ENCODE measurements at regions not wholly inside any gene's neighbourhood (a gene's known extent, or its start where the extent isn't known, plus 50 kb on each side); places are given as distances from the start of the nearest gene placed in this dataset.
"Not testable (repeated sequence)": the region's sequence is repeated elsewhere in the genome, so short reads cannot be mapped to it uniquely, and the experiment has no call there.

DNA sequence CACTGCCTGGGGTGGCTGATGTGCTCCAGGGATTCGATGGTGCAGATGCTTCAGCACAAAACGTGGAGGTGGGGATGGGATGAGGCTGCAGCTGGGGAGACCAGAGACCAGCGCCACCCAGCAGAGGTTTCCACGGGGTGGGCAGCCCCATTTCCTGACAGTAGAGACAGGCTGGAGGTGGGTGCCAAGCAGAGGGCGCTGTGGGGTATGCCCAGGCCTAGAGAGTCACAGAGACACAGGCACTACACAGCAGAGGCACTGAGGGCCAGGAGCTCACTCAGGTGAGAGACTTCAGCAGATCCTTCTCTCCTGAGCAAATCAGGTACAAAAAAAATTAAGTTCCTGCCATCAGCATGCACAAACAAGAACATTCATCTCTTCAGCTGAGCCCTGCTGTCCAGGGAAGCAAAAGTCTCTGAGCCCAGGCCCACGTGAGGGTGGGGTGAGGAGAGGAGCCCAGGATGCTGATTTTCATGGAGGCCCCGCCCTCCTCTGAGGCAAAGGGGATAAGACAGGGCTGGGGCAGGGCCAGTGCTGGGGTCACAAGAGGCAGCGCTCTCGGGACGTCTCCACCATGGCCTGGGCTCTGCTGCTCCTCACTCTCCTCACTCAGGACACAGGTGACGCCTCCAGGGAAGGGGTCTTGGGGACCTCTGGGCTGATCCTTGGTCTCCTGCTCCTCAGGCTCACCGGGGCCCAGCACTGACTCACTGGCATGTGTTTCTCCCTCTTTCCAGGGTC lies 53.1 kb downstream of the GGTLC2 start:
- DNase-seq = no peak

DNA sequence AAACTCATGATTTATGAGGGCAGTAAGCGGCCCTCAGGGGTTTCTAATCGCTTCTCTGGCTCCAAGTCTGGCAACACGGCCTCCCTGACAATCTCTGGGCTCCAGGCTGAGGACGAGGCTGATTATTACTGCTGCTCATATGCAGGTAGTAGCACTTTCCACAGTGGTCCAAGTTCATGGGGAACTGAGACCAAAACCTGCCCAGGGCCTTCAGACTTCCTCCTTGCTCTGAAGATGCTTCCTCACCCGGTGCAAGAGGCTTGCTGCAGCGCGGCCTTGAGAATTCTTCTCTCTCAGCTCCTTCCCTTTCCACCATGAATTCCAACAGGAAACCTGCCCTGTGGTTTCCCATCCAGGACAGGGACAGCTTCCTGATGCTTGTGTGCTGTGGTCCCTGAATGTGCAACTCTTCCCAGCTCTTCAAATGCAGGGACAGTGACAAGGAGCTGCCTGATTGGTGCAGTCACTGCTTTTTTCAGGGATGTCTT lies 53.9 kb downstream of the GGTLC2 start:
- DNase-seq = no peak

DNA sequence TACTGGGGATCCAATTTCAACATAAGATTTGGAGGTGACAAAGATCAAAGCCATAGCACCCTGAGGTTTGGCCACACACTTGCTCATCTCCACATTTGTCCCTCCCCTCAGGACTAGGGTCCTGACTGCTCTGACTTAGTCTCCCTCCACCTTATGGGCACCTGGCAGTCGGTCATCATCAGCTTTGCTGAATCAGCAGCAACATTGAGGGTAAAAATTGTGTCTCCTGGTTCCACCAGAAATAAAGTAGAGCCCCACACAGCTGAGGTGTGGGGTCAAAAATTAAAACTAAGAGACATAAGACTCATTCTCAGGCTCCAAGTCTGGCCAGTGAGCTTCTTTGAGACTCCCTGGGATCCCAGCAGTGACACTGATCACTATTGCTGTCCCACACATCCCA lies 56.2 kb downstream of the GGTLC2 start:
- no peak for DNase-seq

- not testable (repeated sequence) for DNase-seq
Measured at GRCh38 chr22:22701557-22701956, 57.1 kb downstream of the GGTLC2 start.

DNA sequence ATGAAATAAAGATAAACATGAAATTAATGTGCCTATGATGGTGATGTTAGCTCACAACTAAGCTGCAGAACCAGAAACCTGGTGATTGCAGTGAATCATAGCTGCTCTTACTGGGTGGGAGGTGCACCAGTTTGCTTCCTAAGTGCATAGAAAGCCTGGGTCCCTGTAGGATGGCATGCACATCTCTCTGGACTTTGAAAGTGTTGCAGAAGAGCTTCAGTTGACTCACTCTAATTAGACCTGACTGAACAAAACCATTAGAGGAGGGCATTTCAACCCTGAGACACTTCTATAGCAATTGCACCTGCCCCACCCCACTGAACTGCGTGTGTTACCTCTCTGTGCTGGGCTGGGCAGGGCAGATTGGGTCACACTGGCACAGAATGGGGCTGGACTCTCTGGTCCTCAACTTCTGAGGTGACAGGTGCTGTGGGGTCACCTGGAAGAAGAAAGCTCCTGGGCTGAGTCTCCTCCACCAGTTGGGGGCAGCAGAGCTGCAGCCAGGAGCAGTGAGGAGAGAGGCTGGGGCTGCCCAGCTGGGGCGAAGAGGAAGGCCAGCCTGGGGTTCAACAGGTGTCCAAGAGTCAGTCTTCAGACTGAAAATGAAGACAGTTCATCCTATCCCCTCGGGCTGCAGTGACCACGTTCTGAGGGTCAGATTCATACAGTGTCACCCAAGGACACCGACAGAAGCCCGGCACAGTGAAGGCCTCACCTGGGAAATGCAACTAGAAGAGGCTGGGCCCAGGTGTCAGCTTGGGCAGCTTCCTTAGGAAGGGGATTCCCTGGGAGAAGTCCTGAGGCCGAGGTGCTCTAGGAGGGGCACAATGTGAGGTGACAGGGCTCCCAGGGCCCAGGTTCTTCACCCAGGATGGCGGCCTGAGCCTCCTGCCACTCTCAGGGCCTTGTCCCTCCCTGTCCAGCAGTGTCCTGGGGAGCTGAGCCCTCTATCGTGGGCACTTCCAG lies 58.1 kb downstream of the GGTLC2 start:
- DNase-seq = peak; percentile 45

GRCh38 chr22:22703203-22703570 lies 58.8 kb downstream of the GGTLC2 start:
- DNase-seq = no peak

GRCh38 chr22:22703715-22704114 lies 59.3 kb downstream of the GGTLC2 start:
- DNase-seq = no peak

DNA sequence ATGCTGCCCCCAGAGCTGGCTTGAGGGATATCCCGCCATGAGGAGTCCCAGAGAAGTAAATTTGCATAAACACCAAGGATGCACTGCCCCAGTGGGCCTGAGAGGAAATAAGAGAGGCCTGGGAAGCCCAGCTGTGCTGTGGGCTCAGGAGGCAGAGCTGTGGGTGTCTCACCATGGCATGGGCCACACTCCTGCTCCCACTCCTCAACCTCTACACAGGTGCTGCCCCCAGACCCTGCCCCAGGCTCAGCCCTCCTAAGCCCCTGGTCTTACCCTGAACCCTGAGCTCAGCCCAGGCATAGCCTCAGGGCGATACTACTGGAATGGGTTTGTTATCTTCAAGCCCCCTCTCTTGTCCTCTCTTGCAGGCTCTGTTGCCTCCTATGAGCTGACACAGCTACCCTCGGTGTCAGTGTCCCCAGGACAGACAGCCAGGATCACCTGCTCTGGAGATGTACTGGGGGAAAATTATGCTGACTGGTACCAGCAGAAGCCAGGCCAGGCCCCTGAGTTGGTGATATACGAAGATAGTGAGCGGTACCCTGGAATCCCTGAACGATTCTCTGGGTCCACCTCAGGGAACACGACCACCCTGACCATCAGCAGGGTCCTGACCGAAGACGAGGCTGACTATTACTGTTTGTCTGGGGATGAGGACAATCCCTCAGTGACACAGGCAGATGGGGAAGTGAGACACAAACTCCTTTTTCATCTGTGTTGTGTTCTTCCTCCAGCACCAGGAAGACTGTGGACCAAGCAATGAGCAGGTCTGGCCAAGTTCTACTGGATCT lies 59.9 kb downstream of the GGTLC2 start:
- DNase-seq = no peak

DNA sequence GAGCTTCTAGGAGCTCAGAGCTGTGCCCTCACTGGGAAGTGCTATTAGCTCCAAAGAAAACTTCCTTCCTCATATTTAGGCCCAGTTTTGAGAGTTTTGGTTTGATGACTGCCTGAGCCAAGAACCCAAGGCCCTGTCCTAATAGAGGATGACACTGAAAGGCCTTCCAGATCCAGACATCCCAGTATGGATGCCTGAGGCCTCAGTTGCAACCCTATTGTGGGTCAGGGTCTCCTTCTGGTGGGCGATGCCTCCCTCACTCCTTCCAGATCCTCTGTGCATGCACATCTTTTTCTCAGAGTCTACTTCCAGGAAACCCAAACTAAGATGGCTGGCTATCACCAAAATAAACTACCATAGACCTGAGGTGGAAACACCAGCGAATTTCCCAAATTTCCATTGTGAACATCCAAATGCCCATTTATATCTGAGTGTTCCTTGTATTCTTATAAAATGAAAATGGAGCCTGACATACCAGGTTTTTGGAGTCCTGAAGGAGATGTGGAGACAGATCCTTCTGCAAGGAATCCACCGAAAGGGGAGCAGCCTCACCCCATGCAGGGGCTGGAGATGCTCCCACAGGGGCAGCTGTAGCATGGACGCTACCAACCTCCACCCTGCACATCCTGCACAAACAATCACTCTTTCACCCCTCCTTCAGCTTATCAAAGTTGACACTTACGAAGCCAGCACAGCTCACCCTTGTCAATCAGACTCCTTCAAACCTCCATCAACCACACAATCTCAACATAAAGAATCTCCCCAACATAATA lies 61.1 kb downstream of the GGTLC2 start:
- no peak for DNase-seq

- DNase-seq = no peak
Measured at GRCh38 chr22:22706253-22706915, 62.0 kb downstream of the GGTLC2 start.

GRCh38 chr22:22709719-22710445 lies 65.5 kb downstream of the GGTLC2 start:
- no peak for DNase-seq

DNA sequence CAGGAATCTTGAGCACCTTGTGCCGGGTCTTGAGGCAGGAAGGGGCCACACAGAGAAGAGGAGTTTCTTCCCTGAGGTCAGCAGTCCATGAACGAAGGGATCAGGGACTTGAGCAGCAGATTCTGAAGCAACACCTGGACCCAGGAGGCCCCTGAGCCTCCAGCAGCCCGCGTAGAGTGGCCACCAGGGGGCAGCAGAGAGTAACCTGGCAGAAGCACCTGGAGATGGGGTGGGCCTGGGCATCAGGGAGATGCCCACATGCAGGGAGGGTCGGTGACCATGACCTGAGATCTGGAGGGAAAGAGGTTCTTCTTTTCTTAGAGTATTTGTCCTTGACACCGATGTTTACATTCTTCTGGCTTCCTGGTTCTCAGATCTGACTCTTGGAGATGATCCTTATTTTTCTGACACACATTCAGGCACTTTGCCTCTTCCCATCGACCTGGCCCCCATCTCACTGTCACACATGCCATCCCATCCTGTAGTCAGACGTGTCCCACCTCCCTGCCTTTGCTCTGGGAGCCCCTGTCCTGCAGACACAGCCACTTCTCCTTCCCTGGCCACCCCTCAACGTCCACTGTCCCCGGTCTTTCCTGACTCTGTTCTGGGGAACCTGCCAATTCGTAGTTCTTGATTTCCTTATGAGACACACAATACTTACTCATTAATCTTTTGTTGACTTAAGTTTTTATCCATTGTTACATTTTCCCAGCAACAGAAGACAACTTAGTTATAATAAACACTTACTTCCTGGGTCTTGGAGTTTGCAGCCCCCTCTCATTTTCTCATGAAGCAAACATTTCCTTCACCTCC lies 66.5 kb downstream of the GGTLC2 start:
- DNase-seq = peak; percentile 71

GRCh38 chr22:22711532-22711913 lies 67.1 kb downstream of the GGTLC2 start:
- no peak for DNase-seq

- DNase-seq = peak; percentile 84
Measured at GRCh38 chr22:22712092-22712658, 67.8 kb downstream of the GGTLC2 start.

DNA sequence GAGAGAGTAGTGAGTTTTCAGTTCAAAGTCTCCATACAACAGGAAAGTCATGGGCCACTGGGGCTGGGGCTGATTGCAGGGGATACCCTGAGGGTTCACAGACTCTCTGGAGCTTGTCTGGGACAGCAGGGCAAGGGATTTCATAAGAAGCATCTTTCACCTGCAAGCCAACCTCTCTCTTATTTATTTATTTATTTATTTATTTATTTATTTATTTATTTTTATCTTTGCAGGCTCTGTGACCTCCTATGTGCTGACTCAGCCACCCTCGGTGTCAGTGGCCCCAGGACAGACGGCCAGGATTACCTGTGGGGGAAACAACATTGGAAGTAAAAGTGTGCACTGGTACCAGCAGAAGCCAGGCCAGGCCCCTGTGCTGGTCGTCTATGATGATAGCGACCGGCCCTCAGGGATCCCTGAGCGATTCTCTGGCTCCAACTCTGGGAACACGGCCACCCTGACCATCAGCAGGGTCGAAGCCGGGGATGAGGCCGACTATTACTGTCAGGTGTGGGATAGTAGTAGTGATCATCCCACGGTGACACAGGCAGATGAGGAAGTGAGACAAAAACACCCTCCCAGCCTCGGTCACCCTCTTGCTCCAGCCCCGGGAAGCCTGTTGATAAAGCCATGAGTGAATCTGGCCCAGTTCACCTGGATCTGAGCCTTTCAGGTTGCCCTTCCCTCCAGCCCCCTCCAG lies 68.4 kb downstream of the GGTLC2 start:
- DNase-seq = no peak

DNA sequence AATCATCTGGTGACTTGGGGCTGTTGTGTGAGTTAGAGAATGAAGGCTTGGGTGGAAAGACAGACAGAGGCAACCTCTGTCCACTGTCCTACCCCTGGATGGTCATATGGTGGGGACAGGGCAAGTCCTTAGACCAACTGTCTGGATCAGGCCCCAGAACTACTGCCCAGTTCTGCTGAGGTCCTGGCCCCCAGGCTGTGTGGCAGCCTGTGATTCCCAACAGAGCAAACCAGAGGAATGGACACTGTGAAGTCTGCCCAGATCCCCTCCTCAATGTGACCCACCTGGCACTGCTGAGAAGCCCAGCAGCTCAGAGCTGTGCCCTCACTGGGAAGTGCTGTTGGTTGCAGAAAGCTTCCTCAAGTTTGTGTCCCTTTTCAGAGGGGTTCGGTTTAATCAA lies 69.0 kb downstream of the GGTLC2 start:
- DNase-seq = no peak

- no peak for DNase-seq
Measured at GRCh38 chr22:22714600-22715335, 70.4 kb downstream of the GGTLC2 start.

DNA sequence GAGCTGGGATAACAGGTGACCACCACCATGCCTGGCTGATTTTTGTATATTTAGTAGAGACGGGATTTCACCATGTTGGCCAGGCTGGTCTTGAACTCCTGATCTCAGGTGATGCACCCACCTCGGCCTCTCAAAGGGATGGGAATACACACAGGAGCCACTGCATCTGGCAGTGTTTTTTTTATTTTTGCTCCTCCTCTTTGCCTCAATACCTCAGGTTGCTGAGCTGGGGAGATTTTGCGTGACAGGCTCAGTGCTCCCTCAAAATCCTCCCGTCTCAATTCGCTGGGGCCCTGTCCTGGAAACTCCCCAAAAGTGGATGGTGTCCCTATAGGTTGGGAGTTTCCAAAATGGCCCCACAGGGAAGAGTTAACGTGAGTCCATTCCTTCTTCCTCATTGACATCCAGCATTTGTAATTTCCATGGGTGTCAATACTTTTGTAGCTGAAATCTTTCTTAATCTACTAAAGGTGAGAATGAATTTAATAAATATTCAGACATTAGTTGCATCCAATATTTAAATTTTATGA lies 71.8 kb downstream of the GGTLC2 start:
- no peak for DNase-seq
